T-helper 1 cell (primary cell): ENCODE measurements at regions not wholly inside any gene's neighbourhood (a gene's known extent, or its start where the extent isn't known, plus 50 kb on each side); places are given as distances from the start of the nearest gene placed in this dataset.

ENCODE experiments used
- DNase-seq, 5 donors: peaks; one replicate each; pipeline ENCODE4 v3.0.0-alpha.2; 2012 to 2020

GRCh38 chr2:133773854-133774653 is 205.8 kb upstream of the NCKAP5 start:
- DNase-seq, result no peak

GRCh38 chr2:133774654-133775015 is 206.4 kb upstream of the NCKAP5 start:
- no peak for DNase-seq

- no peak for DNase-seq
These were observed 208.8 kb upstream of the NCKAP5 start for GRCh38 chr2:133776936-133777573.

GRCh38 chr2:133777574-133777960 is 209.3 kb upstream of the NCKAP5 start:
- no peak for DNase-seq

- peak in 1 of 5 donors; percentile 28 for DNase-seq
These were observed 212.1 kb upstream of the NCKAP5 start for GRCh38 chr2:133780099-133780996.

GRCh38 chr2:133780997-133781513 is 212.8 kb upstream of the NCKAP5 start:
- no peak for DNase-seq

GRCh38 chr2:133787207-133787606 is 218.9 kb upstream of the NCKAP5 start:
- no peak for DNase-seq

- DNase-seq, result no peak
These were observed 219.4 kb upstream of the NCKAP5 start for GRCh38 chr2:133787651-133788050.

GRCh38 chr2:133788386-133788785 is 220.1 kb upstream of the NCKAP5 start:
- no peak for DNase-seq

GRCh38 chr2:133789743-133790142 is 221.5 kb upstream of the NCKAP5 start:
- DNase-seq, result no peak

- no peak for DNase-seq
These were observed 222.4 kb upstream of the NCKAP5 start for GRCh38 chr2:133790711-133791110.

GRCh38 chr2:133791191-133791590 is 222.9 kb upstream of the NCKAP5 start:
- no peak for DNase-seq

- DNase-seq, result no peak
These were observed 224.0 kb upstream of the NCKAP5 start for GRCh38 chr2:133792223-133792622.

- no peak for DNase-seq
These were observed 225.9 kb upstream of the NCKAP5 start for GRCh38 chr2:133794114-133794513.

- no peak for DNase-seq
These were observed 233.7 kb upstream of the NCKAP5 start for GRCh38 chr2:133801946-133802345.

GRCh38 chr2:133802409-133803039 is 234.3 kb upstream of the NCKAP5 start:
- no peak for DNase-seq

GRCh38 chr2:133806564-133806963 is 238.3 kb upstream of the NCKAP5 start:
- DNase-seq, result no peak

GRCh38 chr2:133809485-133809884 is 241.2 kb upstream of the NCKAP5 start:
- DNase-seq, result no peak

- no peak for DNase-seq
These were observed 242.3 kb upstream of the NCKAP5 start for GRCh38 chr2:133810559-133810958.

GRCh38 chr2:133811409-133812125 is 243.3 kb upstream of the NCKAP5 start:
- DNase-seq, result no peak

- DNase-seq, result no peak
These were observed 244.8 kb upstream of the NCKAP5 start for GRCh38 chr2:133812826-133813617.
